Prostate gland (tissue), 2 donors: ENCODE measurements at regions not wholly inside any gene's neighbourhood (a gene's known extent, or its start where the extent isn't known, plus 50 kb on each side); places are given as distances from the start of the nearest gene placed in this dataset.
A peak's percentile ranks its signal among the peaks of the same experiment; 100 is the strongest.

Experiments
- DNase-seq: peaks from one replicate; pipeline ENCODE4 v3.0.0-alpha.2; 2019; ENCODE audit warnings: low spot score
- H3K27ac ChIP-seq, 2 donors: fragments of 200-600 bp; sonication (generic); 2 replicates each; pipeline ENCODE4 v1.5.1; 2017 to 2019
- H3K27me3 ChIP-seq: fragments of 200-600 bp; sonication (generic); replicated peaks from 2 replicates; pipeline ENCODE4 v1.5.1; 2019; ENCODE audit not compliant: insufficient read depth
- H3K36me3 ChIP-seq, 2 donors: fragments of 200-600 bp; sonication (generic); 1 replicate in 1 of 2; 2 replicates in 1 of 2; pipeline versions ENCODE4 v1.5.1 to v1.8.1; 2017 to 2019
- H3K4me1 ChIP-seq: fragments of 200-600 bp; sonication (generic); replicated peaks from 2 replicates; pipeline ENCODE4 v1.5.1; 2019
- H3K4me3 ChIP-seq, 2 donors: fragments of 200-600 bp; sonication (generic); 2 replicates each; pipeline ENCODE4 v1.5.1; 2017 to 2019
- H3K9me3 ChIP-seq: fragments of 200-600 bp; sonication (generic); 2 replicates; pipeline ENCODE4 v1.5.1; 2017
- POLR2A ChIP-seq: fragments of 450-650 bp; IDR thresholded peaks from one replicate; pipeline ENCODE4 v1.6.1; 2016; ENCODE audit warnings: antibody characterized with exemption, mild to moderate bottlenecking
- POLR2AphosphoS5 ChIP-seq: sonication (generic); formaldehyde crosslinking; IDR thresholded peaks from one replicate; pipeline ENCODE4 v1.6.1; 2017; ENCODE audit warnings: antibody characterized with exemption
- WGBS: methylation state at CpG from one replicate; pipeline ENCODE4 v1.1.5; 2018; 5-methylcytosine and 5-hydroxymethylcytosine counted together
- intact Hi-C: fragments of 100-400 bp; cut with DNase I; formaldehyde crosslinking; loops from one replicate; pipeline ENCODE4 v1.14.2; 2022
- TF ChIP-seq, protein P1 (sequence below), 4 experiments: fragments of 200-600 bp in 2 of 4; fragments of 450-650 bp in 2 of 4; sonication (generic) in 2 of 4; IDR thresholded peaks; 1 replicate in 3 of 4; 2 replicates in 1 of 4; pipeline ENCODE4 v1.5.1; 2016 to 2019; ENCODE audit warnings: antibody characterized with exemption in 4 of 4, mild to moderate bottlenecking in 2 of 4, moderate library complexity in 2 of 4

DNA sequence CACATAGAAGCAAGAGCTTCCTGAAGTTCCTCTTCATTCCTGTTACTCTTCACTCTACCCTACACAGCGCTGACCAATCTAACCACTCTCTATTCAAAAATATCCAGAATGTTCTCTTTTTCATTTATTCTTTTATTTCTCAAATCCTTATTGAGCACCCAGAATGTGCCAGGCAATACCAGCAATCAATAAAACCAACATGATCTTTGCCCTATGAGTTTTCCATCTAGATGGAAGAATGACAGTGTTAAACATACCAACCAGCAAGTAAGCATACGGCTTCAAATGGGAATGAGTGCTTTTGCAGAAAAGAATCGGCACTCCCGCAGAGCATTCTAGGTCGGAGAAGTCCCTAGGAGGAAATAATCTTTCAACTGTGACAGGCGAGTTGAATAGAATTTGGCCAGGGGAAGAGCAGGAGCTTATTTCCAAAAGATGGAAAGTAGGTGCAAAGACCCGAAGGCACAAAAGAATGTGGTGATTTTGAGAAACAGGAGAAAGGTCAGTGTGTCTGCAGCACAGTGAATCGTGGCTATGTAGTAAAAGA lies 217.8 kb upstream of the MEIS1 start:
- H3K9me3 ChIP-seq, result no peaks in the 10 kb centered on the region
- TF ChIP-seq POLR2AphosphoS5 (no peak), POLR2A (no peak)
- TF ChIP-seq, protein P1, sequence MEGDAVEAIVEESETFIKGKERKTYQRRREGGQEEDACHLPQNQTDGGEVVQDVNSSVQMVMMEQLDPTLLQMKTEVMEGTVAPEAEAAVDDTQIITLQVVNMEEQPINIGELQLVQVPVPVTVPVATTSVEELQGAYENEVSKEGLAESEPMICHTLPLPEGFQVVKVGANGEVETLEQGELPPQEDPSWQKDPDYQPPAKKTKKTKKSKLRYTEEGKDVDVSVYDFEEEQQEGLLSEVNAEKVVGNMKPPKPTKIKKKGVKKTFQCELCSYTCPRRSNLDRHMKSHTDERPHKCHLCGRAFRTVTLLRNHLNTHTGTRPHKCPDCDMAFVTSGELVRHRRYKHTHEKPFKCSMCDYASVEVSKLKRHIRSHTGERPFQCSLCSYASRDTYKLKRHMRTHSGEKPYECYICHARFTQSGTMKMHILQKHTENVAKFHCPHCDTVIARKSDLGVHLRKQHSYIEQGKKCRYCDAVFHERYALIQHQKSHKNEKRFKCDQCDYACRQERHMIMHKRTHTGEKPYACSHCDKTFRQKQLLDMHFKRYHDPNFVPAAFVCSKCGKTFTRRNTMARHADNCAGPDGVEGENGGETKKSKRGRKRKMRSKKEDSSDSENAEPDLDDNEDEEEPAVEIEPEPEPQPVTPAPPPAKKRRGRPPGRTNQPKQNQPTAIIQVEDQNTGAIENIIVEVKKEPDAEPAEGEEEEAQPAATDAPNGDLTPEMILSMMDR (IDR thresholded peaks at IDR 0.05), result no peak
- DNase-seq, result no peak
- no peak overlapping the region for H3K27ac ChIP-seq
- no peaks in the 10 kb centered on the region for H3K27me3 ChIP-seq
- H3K36me3 ChIP-seq, result no peaks in the 10 kb centered on the region
- intact Hi-C loops, result no loop called here
- 82% methylated on average over 8 of the region's 8 CpGs for WGBS
- H3K4me1 ChIP-seq, result no peaks in the 10 kb centered on the region
- no peak overlapping the region for H3K4me3 ChIP-seq

GRCh38 chr2:66212749-66213148 lies 222.2 kb upstream of the MEIS1 start:
- no peak overlapping the region for H3K4me3 ChIP-seq
- WGBS, result 36% methylated on average over 3 of the region's 3 CpGs
- no peaks in the 10 kb centered on the region for H3K9me3 ChIP-seq
- intact Hi-C loops, result no loop called here
- peak; percentile 13 for DNase-seq
- TF ChIP-seq, protein P1 (IDR thresholded peaks at IDR 0.05), result no peak
- peak; percentile 81 for TF ChIP-seq POLR2AphosphoS5
- no peaks in the 10 kb centered on the region for H3K4me1 ChIP-seq
- H3K27me3 ChIP-seq, result no peaks in the 10 kb centered on the region
- peak overlapping the region in 1 of 2 donors; percentile 4 for H3K27ac ChIP-seq
- H3K36me3 ChIP-seq, result no peaks in the 10 kb centered on the region

DNA sequence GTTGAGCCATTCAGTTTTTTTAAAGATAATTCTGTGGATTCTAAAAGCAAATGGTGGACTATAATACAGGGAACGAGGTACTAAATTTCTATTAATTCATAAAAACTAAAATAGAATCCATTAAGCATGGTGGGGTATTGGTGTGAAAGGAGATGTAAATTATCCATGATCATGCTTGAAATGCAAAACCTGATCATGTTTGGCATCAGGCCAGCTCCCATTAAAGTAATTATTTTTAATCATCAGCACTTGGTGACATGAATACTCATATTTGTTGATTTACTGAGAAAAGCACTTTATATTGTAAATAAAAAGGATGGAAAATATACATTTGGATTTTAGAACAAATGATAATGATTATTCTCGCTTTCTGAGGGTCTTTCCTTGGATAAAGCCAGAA lies 232.3 kb upstream of the MEIS1 start:
- Histone ChIP-seq H3K36me3 (no peaks in the 10 kb centered on the region), H3K4me3 (no peak overlapping the region), H3K4me1 (no peaks in the 10 kb centered on the region), H3K9me3 (no peaks in the 10 kb centered on the region), H3K27ac (no peak overlapping the region), H3K27me3 (no peaks in the 10 kb centered on the region)
- intact Hi-C loops, result no loop called here
- no peak for DNase-seq
- TF ChIP-seq, protein P1 (IDR thresholded peaks at IDR 0.05), result no peak
- TF ChIP-seq POLR2AphosphoS5, result no peak
- no peak for TF ChIP-seq POLR2A
- WGBS, result 93% methylated on average over 2 of the region's 2 CpGs

DNA sequence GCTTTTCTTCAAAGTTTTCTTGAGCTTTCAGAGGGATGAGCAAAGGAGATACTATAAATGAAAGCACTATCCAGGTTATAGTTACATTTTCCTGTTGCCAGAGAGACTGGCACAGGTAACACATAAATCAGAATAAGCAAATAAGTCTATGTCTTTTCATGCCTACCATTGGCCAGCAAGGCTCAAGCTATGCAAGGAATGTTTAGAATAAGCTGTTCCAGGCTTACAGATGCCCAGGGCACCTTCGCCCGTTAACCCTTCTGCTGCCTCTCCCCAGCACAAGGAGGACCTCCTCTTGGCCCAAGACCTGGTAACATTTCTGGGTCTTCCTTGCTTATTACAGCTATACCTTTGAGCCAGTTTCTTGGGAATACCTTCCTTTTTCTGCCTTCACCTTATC lies 233.7 kb upstream of the MEIS1 start:
- H3K27me3 ChIP-seq, result no peaks in the 10 kb centered on the region
- intact Hi-C loops, result no loop called here
- no peaks in the 10 kb centered on the region for H3K36me3 ChIP-seq
- DNase-seq, result no peak
- H3K4me3 ChIP-seq, result no peak overlapping the region
- H3K4me1 ChIP-seq, result no peaks in the 10 kb centered on the region
- H3K27ac ChIP-seq, result no peak overlapping the region
- no peak for TF ChIP-seq POLR2AphosphoS5
- TF ChIP-seq POLR2A, result no peak
- TF ChIP-seq, protein P1 (IDR thresholded peaks at IDR 0.05), result no peak
- 46% methylated on average over 2 of the region's 2 CpGs for WGBS
- H3K9me3 ChIP-seq, result no peaks in the 10 kb centered on the region

DNA sequence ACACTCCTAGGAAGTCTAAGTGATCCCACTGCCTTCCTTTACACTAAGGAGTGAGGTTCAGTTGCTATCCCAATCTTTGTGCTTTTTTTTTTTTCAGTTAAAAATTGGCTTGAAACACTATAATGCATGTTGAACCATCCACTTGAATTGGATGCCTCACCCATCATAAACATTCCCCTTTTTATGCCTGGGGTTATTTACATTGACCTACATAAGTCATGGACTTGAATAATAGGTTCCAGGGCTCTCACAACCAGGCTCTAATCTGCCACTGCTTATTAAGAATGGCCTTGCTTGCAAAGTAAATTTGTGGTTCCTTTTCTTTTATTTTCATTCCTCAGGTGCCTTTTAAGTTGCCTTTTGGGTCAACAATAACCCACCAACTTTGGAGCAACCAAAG lies 236.1 kb upstream of the MEIS1 start:
- intact Hi-C loops, result no loop called here
- H3K27me3 ChIP-seq, result no peaks in the 10 kb centered on the region

More for the DNA sequence above, 236.1 kb upstream of the MEIS1 start:
- DNase-seq, result no peak
- no peak overlapping the region for H3K27ac ChIP-seq
- H3K36me3 ChIP-seq, result no peaks in the 10 kb centered on the region
- no peaks in the 10 kb centered on the region for H3K9me3 ChIP-seq
- H3K4me1 ChIP-seq, result no peaks in the 10 kb centered on the region
- no peak for TF ChIP-seq POLR2AphosphoS5
- TF ChIP-seq POLR2A, result no peak
- TF ChIP-seq, protein P1 (IDR thresholded peaks at IDR 0.05), result no peak
- no peak overlapping the region for H3K4me3 ChIP-seq
